Esophagus (tissue), 2 donors: ENCODE measurements at regions not wholly inside any gene's neighbourhood (a gene's known extent, or its start where the extent isn't known, plus 50 kb on each side); places are given as distances from the start of the nearest gene placed in this dataset.

Experiments used
- H3K27ac ChIP-seq, 2 donors: one replicate each; pipeline ENCODE4 v1.5.1; 2013; ENCODE audit warnings: low read depth in 2 of 2, mild to moderate bottlenecking in 2 of 2, inconsistent platforms in 1 of 2, low read length in 1 of 2, moderate library complexity in 1 of 2
- H3K27me3 ChIP-seq, 2 donors: one replicate each; pipeline ENCODE4 v1.6.1; 2013; ENCODE audit warnings: low read length in 2 of 2, control low read depth in 1 of 2, mild to moderate bottlenecking in 1 of 2; ENCODE audit not compliant: insufficient read depth in 2 of 2, control insufficient read depth in 1 of 2
- H3K36me3 ChIP-seq, 2 donors: one replicate each; pipeline ENCODE4 v1.6.1; 2013; ENCODE audit warnings: low read length in 1 of 2; ENCODE audit not compliant: control insufficient read depth in 2 of 2, insufficient read depth in 2 of 2
- H3K4me1 ChIP-seq, 2 donors: one replicate each; pipeline ENCODE4 v1.6.1; 2013; ENCODE audit warnings: low read length in 1 of 2; ENCODE audit not compliant: control insufficient read depth in 2 of 2, insufficient read depth in 2 of 2
- H3K4me3 ChIP-seq, 2 donors: one replicate each; pipeline ENCODE4 v1.5.1; 2013; ENCODE audit warnings: low read length in 2 of 2, mild to moderate bottlenecking in 2 of 2, low read depth in 1 of 2, moderate library complexity in 1 of 2
- H3K9me3 ChIP-seq, 2 donors: one replicate each; pipeline ENCODE4 v1.6.1; 2013; ENCODE audit warnings: mild to moderate bottlenecking in 2 of 2, low read depth in 1 of 2, low read length in 1 of 2, moderate library complexity in 1 of 2; ENCODE audit not compliant: control insufficient read depth in 2 of 2, insufficient read depth in 1 of 2
- WGBS, 2 donors: extraction: QIAGEN DNeasy Blood & Tissue Kit; methylation state at CpG; one replicate each; pipeline ENCODE4 v1.1.7; 2013; 5-methylcytosine and 5-hydroxymethylcytosine counted together
- donor health status: healthy with polysubstance abuse.
- donor health status: Bipolar disorder and iron deficiency.

- Histone ChIP-seq H3K36me3 (no peaks in the 10 kb centered on the region), H3K27ac (no peak overlapping the region), H3K27me3 (peaks cover 0 to 5% of the 10 kb centered on the region in 2 donors), H3K9me3 (peaks cover 0 to 5% of the 10 kb centered on the region in 2 donors), H3K4me1 (no peaks in the 10 kb centered on the region), H3K4me3 (no peak overlapping the region)
- 78 to 80% methylated on average over 3 of the region's 3 CpGs for WGBS, 2 donors
Measured at GRCh38 chr4:14076776-14077175, 449.3 kb upstream of the BOD1L1 start.

DNA sequence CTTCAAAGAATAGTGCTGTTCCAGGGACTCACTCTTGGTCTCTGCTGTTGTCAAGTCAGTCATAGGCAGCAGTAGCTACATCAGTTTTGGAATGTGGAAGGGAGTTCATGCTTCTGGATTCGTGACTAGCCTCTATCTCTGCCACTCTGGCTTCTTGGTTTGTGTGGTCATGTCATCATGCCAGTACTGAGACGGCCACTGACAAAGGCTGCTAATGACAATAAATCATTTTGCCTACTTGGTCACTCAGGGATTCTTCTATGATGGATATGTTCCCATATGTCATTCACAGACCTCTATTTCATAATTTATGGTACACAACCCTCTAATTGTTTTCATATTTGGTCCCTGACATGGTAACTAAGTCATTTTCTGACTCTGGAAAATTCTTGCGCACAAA is 450.8 kb upstream of the BOD1L1 start:
- Histone ChIP-seq H3K27me3 (no peaks in the 10 kb centered on the region), H3K36me3 (no peaks in the 10 kb centered on the region), H3K27ac (no peak overlapping the region), H3K4me3 (no peak overlapping the region), H3K4me1 (no peaks in the 10 kb centered on the region), H3K9me3 (no peaks in the 10 kb centered on the region)
- WGBS, 2 donors, result 87 to 88% methylated on average over 3 of the region's 3 CpGs

DNA sequence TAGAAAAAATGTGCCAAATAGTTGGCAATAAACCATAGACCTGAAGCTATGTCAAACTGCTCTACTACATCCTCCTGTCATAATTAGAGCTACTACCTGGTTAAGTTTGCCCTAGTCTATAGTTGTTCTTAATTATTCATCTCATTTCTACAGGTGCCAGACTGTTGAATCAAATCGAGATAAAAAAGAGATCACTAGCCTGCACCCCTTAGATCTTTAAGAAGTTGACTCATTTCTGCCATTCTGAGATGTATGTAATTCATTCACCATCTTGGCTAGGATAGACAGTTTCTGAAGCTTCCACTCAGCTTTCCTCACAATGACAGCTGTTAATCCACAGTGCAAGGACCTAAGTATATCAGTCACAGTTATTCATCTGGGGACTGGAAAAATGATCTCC is 452.1 kb upstream of the BOD1L1 start:
- Histone ChIP-seq H3K27ac (no peak overlapping the region), H3K36me3 (no peaks in the 10 kb centered on the region), H3K4me1 (no peaks in the 10 kb centered on the region), H3K27me3 (no peaks in the 10 kb centered on the region), H3K9me3 (no peaks in the 10 kb centered on the region), H3K4me3 (no peak overlapping the region)
- 65 to 73% methylated on average over 1 of the region's 1 CpG for WGBS, 2 donors

GRCh38 chr4:14083150-14083549 is 455.6 kb upstream of the BOD1L1 start:
- Histone ChIP-seq H3K4me1 (no peaks in the 10 kb centered on the region), H3K27ac (no peak overlapping the region), H3K36me3 (no peaks in the 10 kb centered on the region), H3K27me3 (no peaks in the 10 kb centered on the region), H3K4me3 (no peak overlapping the region), H3K9me3 (no peaks in the 10 kb centered on the region)
- 56 to 65% methylated on average over 3 of the region's 3 CpGs for WGBS, 2 donors

GRCh38 chr4:14084598-14084997 is 457.1 kb upstream of the BOD1L1 start:
- 59 to 72% methylated on average over 2 of the region's 2 CpGs for WGBS, 2 donors
- H3K4me3 ChIP-seq, result no peak overlapping the region
- H3K27ac ChIP-seq, result no peak overlapping the region
- no peaks in the 10 kb centered on the region for H3K36me3 ChIP-seq
- H3K4me1 ChIP-seq, result no peaks in the 10 kb centered on the region
- no peaks in the 10 kb centered on the region for H3K27me3 ChIP-seq
- H3K9me3 ChIP-seq, result no peaks in the 10 kb centered on the region

DNA sequence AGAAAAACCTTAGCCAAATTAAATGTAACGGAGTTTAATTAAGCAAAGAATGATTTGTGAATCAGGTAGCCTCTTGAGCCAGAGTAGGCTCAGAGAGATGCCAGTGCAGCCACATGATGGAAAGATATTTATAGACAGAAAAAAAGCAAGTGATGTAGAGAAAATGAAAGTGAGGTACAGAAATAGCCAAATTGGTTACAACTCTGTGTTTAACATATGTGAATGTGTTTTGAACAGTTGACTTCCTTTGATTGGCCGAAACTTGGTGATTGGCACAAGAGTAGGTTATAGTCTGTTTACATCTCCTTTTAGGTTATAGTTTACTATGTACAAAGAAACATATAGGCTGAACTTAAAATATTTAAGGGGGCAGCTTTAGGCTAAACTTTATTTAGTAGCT is 459.9 kb upstream of the BOD1L1 start:
- no peaks in the 10 kb centered on the region for H3K9me3 ChIP-seq
- H3K36me3 ChIP-seq, result no peaks in the 10 kb centered on the region
- no peak overlapping the region for H3K27ac ChIP-seq
- no peaks in the 10 kb centered on the region for H3K4me1 ChIP-seq
- no peaks in the 10 kb centered on the region for H3K27me3 ChIP-seq
- H3K4me3 ChIP-seq, result no peak overlapping the region
- WGBS, 2 donors, result 84 to 89% methylated on average over 2 of the region's 2 CpGs

DNA sequence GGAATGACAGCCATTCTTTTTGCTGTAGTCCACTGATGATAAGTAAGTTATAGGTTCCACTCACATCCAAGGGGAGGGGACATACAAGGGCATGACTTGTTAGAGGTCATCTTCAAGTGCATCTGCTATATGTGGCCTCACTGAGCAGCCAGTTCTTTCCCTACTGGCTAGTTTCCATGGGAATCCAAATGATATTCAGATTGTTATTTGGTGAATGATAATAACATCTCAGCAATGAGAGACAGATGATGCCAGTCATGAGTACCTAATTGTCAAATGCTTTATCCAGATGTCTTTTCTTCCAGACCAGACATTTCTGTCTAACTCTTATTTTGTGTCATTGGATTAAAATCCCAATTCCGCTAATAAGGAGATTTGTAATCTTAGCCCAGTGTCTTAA is 460.4 kb upstream of the BOD1L1 start:
- H3K27me3 ChIP-seq, result no peaks in the 10 kb centered on the region
- H3K4me3 ChIP-seq, result no peak overlapping the region
- H3K9me3 ChIP-seq, result no peaks in the 10 kb centered on the region
- no peaks in the 10 kb centered on the region for H3K4me1 ChIP-seq
- no peaks in the 10 kb centered on the region for H3K36me3 ChIP-seq
- WGBS, 2 donors, result 90 to 92% methylated on average over 1 of the region's 1 CpG
- H3K27ac ChIP-seq, result no peak overlapping the region

DNA sequence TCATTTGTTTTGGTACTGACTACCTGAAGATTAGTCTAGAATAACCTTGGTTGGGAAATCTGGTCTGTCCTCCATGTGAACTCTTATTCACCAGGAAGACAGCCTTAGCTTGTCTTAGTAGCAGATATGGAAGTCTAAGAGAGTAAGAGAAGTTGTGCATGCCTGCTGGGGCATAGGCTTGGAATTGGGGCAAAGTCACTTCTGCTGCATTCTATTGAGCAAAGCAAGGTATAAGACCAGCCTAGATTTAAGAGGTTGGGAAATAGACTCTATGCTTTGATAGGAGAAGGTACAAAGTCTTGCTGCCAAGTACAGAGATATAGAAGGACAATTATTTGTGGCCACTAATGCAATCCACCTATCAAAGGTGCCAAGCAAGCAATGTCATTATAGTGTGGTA is 464.0 kb upstream of the BOD1L1 start:
- no peaks in the 10 kb centered on the region for H3K36me3 ChIP-seq
- no peaks in the 10 kb centered on the region for H3K4me1 ChIP-seq
- H3K27me3 ChIP-seq, result no peaks in the 10 kb centered on the region
- no peaks in the 10 kb centered on the region for H3K9me3 ChIP-seq
- H3K4me3 ChIP-seq, result no peak overlapping the region
- H3K27ac ChIP-seq, result no peak overlapping the region

GRCh38 chr4:14091966-14092365 is 464.4 kb upstream of the BOD1L1 start:
- H3K27ac ChIP-seq, result no peak overlapping the region
- no peaks in the 10 kb centered on the region for H3K27me3 ChIP-seq
- no peaks in the 10 kb centered on the region for H3K9me3 ChIP-seq
- no peaks in the 10 kb centered on the region for H3K4me1 ChIP-seq
- H3K4me3 ChIP-seq, result no peak overlapping the region
- no peaks in the 10 kb centered on the region for H3K36me3 ChIP-seq
- WGBS, 2 donors, result 71 to 73% methylated on average over 2 of the region's 2 CpGs

- no peaks in the 10 kb centered on the region for H3K36me3 ChIP-seq
- no peak overlapping the region for H3K27ac ChIP-seq
- H3K27me3 ChIP-seq, result no peaks in the 10 kb centered on the region
- no peaks in the 10 kb centered on the region for H3K9me3 ChIP-seq
- no peak overlapping the region for H3K4me3 ChIP-seq
- 70 to 71% methylated on average over 3 of the region's 3 CpGs for WGBS, 2 donors
- no peaks in the 10 kb centered on the region for H3K4me1 ChIP-seq
Measured at GRCh38 chr4:14092741-14093140, 465.2 kb upstream of the BOD1L1 start.
